ENCODE measurements at regions not wholly inside any gene's neighbourhood (a gene's known extent, or its start where the extent isn't known, plus 50 kb on each side); places are given as distances from the start of the nearest gene placed in this dataset.

GRCh38 chr5:167900340-167900935, 391.0 kb upstream of the WWC1 start:
- ChIA-PET POLR2A (no interaction called here), CTCF (ENCODE audit: low intra/inter-chr PET ratio, low total read pairs) (no interaction called here)
- Histone ChIP-seq H3K27me3 (ENCODE audit: control insufficient read depth in 1 of 2, insufficient read depth in 2 of 2, low read length in 2 of 2) (peaks cover 0 to 10% of the 10 kb centered on the region in 2 experiments; a peak in 1 of 5 replicates), H3K27ac (ENCODE audit: extremely low read length, insufficient read depth, low read length) (no peak overlapping the region), H3K4me2 (ENCODE audit: low read depth, low read length) (no peak overlapping the region), H3K9ac (ENCODE audit: insufficient read depth, low read depth, low read length) (no peak overlapping the region), H3K4me3 (replicated peaks in 1 of 3; ENCODE audit: insufficient read depth in 1 of 3, low read depth in 2 of 3, low read length in 3 of 3) (no peak overlapping the region), H3K4me1 (ENCODE audit: insufficient read depth, low read length) (no peaks in the 10 kb centered on the region), H4K20me1 (ENCODE audit: insufficient read depth, low read length) (no peaks in the 10 kb centered on the region), H3K9me3 (ENCODE audit: low read length) (no peaks in the 10 kb centered on the region), H2AFZ (ENCODE audit: low read length) (no peak overlapping the region), H3K79me2 (ENCODE audit: insufficient read depth, low read length) (no peaks in the 10 kb centered on the region), H3K36me3 (replicated peaks in 1 of 2; ENCODE audit: control insufficient read depth in 1 of 2, insufficient read depth in 2 of 2, low read length in 2 of 2) (no peaks in the 10 kb centered on the region)
- FAIRE-seq = no peak
- in situ Hi-C loops (cut with HindIII; ENCODE audit: extremely low pct_ligation_motif_present, low pct_unique_long_range_greater_than_20kb) (no loop called here), intact Hi-C loops (cut with micrococcal nuclease; ENCODE audit: unreplicated experiment) (no loop called here)
- no TSS peak for BruUV-seq (replicated peaks)
- TF ChIP-seq RCOR2 (CRISPR knock-in tag; IDR thresholded peaks at IDR 0.05) (no peak), ZNF513 (CRISPR knock-in tag; conservative IDR thresholded peaks at IDR 0.05) (no peak), FOXC1 (CRISPR knock-in tag; IDR thresholded peaks at IDR 0.05; ENCODE audit: borderline replicate concordance) (no peak), SOX13 (IDR thresholded peaks at IDR 0.05) (no peak), SOX13 (CRISPR knock-in tag; conservative IDR thresholded peaks at IDR 0.05 in 1 of 2, IDR thresholded peaks at IDR 0.05 in 1 of 2) (no peak), SMC3 (IDR thresholded peaks at IDR 0.05; ENCODE audit: low read length) (no peak), SETDB1 (CRISPR knock-in tag; IDR thresholded peaks at IDR 0.05; ENCODE audit: borderline replicate concordance) (no peak), TGIF2 (CRISPR knock-in tag; IDR thresholded peaks at IDR 0.05) (no peak), WIZ (CRISPR knock-in tag; IDR thresholded peaks at IDR 0.05) (no peak), ZFYVE20 (CRISPR knock-in tag; IDR thresholded peaks at IDR 0.05; ENCODE audit: borderline replicate concordance, low read depth) (no peak), HMG20B (CRISPR knock-in tag; conservative IDR thresholded peaks at IDR 0.05) (no peak), PLSCR1 (CRISPR knock-in tag; IDR thresholded peaks at IDR 0.05; ENCODE audit: borderline replicate concordance) (no peak), FOXK1 (CRISPR knock-in tag; IDR thresholded peaks at IDR 0.05; ENCODE audit: borderline replicate concordance, low read depth) (no peak), KDM3A (CRISPR knock-in tag; IDR thresholded peaks at IDR 0.05; ENCODE audit: low read depth) (no peak), SSRP1 (CRISPR knock-in tag; IDR thresholded peaks at IDR 0.05) (no peak), ZNF564 (CRISPR knock-in tag; IDR thresholded peaks at IDR 0.05) (no peak)
- no peak for ATAC-seq
- no peak for DNase-seq (ENCODE audit: low spot score)
- 21% methylated on average over 6 of the region's 6 CpGs for WGBS (ENCODE audit: low lambda C conversion rate)
